ENCODE measurements at regions not wholly inside any gene's neighbourhood (a gene's known extent, or its start where the extent isn't known, plus 50 kb on each side); places are given as distances from the start of the nearest gene placed in this dataset.
"Not testable (repeated sequence)": the region's sequence is repeated elsewhere in the genome, so short reads cannot be mapped to it uniquely, and the experiment has no call there.

DNA sequence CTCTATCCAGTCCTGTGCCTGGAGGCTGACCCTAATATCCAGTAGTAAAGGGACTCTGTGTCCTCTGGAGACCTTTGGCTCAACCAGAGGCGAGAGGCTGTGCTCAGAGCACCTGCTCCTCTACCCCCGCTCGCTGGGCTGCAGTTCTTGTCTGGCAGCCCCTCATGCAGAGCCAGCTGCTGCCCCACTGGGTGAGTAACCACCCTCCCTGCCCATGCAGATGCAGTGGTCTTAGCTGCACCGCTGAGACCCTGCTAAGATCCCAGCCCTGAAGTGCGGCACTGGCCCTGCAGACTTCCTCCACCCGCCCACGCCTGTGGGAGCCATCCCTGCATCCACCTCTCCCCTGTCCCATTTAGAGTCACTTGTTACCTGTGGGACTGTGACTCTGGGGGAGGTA, 347.5 kb upstream of the SFSWAP start:
- TF ChIP-seq CTCF (IDR thresholded peaks at IDR 0.05; ENCODE audit: low read depth, low read length): no peak
- no peak for DNase-seq (ENCODE audit: extremely low read depth, low read depth)

- TF ChIP-seq CTCF (IDR thresholded peaks at IDR 0.05; ENCODE audit: low read depth, low read length): no peak
- no peak for DNase-seq (ENCODE audit: extremely low read depth, low read depth)
Measured at GRCh38 chr12:131363841-131364495, 346.9 kb upstream of the SFSWAP start.

DNA sequence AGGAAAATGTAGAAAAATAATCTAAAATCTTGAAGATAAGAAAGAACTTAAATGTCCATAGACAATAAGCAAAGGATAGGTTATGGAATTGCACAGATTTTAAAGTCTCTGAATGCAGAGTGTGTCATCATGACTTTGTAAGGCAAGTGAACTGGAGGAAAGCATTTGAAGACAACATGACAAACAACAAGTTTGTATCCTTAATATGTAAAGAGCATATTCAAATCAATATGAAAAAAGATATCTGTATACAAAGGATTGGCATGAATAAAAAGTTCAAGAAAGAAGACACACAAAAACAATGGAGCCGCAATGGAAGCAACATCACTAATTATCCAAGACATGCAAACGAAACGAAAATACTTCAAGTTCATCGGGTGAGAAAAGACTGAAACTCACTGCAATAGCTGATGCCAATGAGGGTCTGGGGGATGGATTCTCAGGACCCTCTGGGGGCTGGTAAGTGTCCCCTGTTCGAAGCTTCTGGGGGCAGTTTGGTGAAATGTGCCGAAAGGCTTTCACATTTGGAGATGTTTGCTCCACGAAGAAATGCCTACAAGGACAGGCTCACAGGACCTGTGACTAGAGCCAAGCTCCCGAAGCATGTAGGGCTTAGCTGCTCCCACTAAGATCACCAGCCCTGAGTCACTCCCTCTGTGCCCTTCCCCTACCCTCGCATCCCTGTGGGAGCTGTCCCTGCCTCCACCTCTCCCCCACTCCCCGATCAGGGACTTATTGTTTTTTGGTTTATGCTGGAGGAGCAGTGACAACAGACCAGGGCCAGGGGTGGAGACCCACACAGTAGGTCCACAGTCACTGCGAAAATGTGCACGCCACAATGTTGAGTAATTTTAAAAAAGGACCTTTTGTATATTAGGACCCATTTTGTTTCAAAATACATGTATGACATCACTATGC, 345.7 kb upstream of the SFSWAP start:
- TF ChIP-seq CTCF (IDR thresholded peaks at IDR 0.05; ENCODE audit: low read depth, low read length): no peak
- DNase-seq (ENCODE audit: extremely low read depth, low read depth): no peak

- no peak for TF ChIP-seq CTCF (IDR thresholded peaks at IDR 0.05; ENCODE audit: low read depth, low read length)
- DNase-seq (ENCODE audit: extremely low read depth, low read depth): no peak
Measured at GRCh38 chr12:131365821-131366260, 345.0 kb upstream of the SFSWAP start.

DNA sequence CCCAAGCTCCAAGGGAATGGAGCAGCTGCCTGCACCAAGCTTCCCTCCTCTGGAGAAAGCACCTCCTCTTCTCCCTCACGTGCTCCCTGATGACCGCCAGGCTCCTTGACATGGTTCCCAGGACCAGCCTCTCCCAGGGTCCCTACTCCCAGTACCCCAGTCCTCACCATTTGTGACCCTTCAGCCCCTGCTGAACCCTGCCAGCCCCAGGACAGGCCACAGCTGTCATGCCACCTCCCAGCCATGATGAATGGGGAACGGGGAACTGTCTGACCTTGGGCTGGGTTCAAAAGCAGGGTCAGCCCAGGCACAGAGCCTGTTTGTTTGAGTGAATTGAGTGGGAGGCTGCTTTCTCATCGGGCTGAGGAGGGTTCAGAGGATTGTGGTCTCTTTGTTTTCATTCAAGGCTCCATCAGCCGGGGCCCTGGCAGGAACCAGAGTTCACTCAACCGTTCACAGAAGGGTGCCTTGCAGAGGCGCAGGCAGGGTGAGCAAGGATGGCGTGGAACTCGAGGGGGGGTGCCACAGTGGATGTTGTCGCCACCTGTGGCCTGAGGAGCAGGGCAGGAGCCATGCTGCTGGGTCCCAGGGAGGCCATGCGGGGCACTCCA, 344.5 kb upstream of the SFSWAP start:
- no peak for DNase-seq (ENCODE audit: extremely low read depth, low read depth)
- TF ChIP-seq CTCF (IDR thresholded peaks at IDR 0.05; ENCODE audit: low read depth, low read length): no peak

DNA sequence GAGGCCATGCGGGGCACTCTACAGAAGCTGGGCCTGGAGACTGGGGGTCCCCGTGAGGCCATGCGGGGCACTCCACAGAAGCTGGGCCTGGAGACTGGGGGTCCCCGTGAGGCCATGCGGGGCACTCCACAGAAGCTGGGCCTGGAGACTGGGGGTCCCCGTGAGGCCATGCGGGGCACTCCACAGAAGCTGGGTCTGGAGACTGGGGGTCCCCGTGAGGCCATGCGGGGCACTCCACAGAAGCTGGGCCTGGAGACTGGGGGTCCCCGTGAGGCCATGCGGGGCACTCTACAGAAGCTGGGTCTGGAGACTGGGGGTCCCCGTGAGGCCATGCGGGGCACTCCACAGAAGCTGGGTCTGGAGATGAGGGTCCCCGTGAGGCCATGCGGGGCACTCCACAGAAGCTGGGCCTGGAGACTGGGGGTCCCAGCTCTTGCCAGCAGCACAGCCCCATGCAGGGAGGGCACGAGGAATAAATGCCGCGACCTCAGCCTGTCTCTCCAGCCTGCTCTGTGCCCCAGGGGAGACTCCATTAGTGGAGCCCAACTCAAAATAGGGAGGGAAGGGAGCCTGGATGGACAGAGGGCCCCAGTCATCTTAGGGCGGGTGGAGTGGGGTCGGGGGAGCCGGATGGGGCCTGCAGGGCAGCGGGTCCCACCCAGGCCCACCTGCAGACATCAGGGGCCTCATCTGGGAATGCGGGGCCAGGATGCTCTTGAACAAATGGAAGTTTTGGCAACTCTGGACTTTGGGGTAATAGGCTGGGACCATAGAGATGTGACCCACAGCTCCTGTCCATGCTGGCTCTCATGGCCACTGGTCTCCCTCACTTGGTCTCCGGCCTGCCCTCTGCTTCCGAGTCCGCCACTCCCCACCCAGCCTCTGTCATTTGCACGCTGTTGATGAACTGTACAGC, 343.6 kb upstream of the SFSWAP start:
- DNase-seq (ENCODE audit: extremely low read depth, low read depth): not testable (repeated sequence)

GRCh38 chr12:131367983-131368667, 342.8 kb upstream of the SFSWAP start:
- TF ChIP-seq CTCF (IDR thresholded peaks at IDR 0.05; ENCODE audit: low read depth, low read length): no peak
- no peak for DNase-seq (ENCODE audit: extremely low read depth, low read depth)
